Keratinocyte (primary cell): ENCODE measurements at regions not wholly inside any gene's neighbourhood (a gene's known extent, or its start where the extent isn't known, plus 50 kb on each side); places are given as distances from the start of the nearest gene placed in this dataset.

ENCODE experiments used
- DNase-seq: peaks from one replicate; pipeline ENCODE4 v3.0.0-alpha.2; 2011; ENCODE audit warnings: low read depth, missing footprints, low spot score
- FAIRE-seq: peaks from 2 replicates; lab custom pipeline; 2011; peaks lifted over from hg19 to GRCh38; lab: Jason Lieb, UNC
- H2AFZ ChIP-seq: 2 replicates; pipeline ENCODE4 v1.6.0; 2012; ENCODE audit warnings: low read length, control low read depth, inconsistent platforms; ENCODE audit not compliant: control insufficient read depth
- H3K27ac ChIP-seq: 2 replicates; pipeline ENCODE4 v1.5.1; 2011; ENCODE audit warnings: low read length; ENCODE audit not compliant: control insufficient read depth, insufficient read depth
- H3K27me3 ChIP-seq: 3 replicates; pipeline ENCODE4 v1.6.0; 2011; ENCODE audit warnings: low read length; ENCODE audit not compliant: control insufficient read depth, insufficient read depth; ENCODE audit errors: extremely low read depth
- H3K36me3 ChIP-seq, 2 experiments: 2 replicates in 1 of 2; 3 replicates in 1 of 2; pipeline ENCODE4 v1.5.1; 2011; ENCODE audit warnings: low read length in 2 of 2, mild to moderate bottlenecking in 1 of 2; ENCODE audit not compliant: control insufficient read depth in 2 of 2, insufficient read depth in 2 of 2; ENCODE audit errors: extremely low read depth in 1 of 2
- H3K4me1 ChIP-seq: 3 replicates; pipeline ENCODE4 v1.5.1; 2011; ENCODE audit warnings: low read length; ENCODE audit not compliant: control insufficient read depth, insufficient read depth; ENCODE audit errors: extremely low read depth
- H3K4me2 ChIP-seq: 3 replicates; pipeline ENCODE4 v1.6.0; 2011; ENCODE audit warnings: low read depth, low read length; ENCODE audit not compliant: control insufficient read depth, insufficient read depth; ENCODE audit errors: extremely low read depth
- H3K4me3 ChIP-seq, 3 experiments: fragments of 200-600 bp in 1 of 3; sonication (generic) in 1 of 3; 2 replicates in 2 of 3; 3 replicates in 1 of 3; pipeline ENCODE4 v1.5.1; 2011 to 2016; ENCODE audit warnings: low read length in 3 of 3, mild to moderate bottlenecking in 3 of 3, control low read depth in 2 of 3, inconsistent platforms in 1 of 3, low read depth in 1 of 3, mixed read lengths in 1 of 3, mixed run types in 1 of 3, moderate library complexity in 1 of 3; ENCODE audit not compliant: control insufficient read depth in 2 of 3, insufficient read depth in 2 of 3; ENCODE audit errors: extremely low read depth in 1 of 3
- H3K79me2 ChIP-seq: 2 replicates; pipeline ENCODE4 v1.6.0; 2012; ENCODE audit warnings: low read length; ENCODE audit not compliant: control insufficient read depth, insufficient read depth
- H3K9ac ChIP-seq: 3 replicates; pipeline ENCODE4 v1.6.0; 2011; ENCODE audit warnings: low read length; ENCODE audit not compliant: control insufficient read depth, insufficient read depth; ENCODE audit errors: extremely low read depth
- H3K9me1 ChIP-seq: 3 replicates; pipeline ENCODE4 v1.6.0; 2011; ENCODE audit warnings: low read length; ENCODE audit not compliant: control insufficient read depth, insufficient read depth; ENCODE audit errors: extremely low read depth
- H3K9me3 ChIP-seq: 2 replicates; pipeline ENCODE4 v1.5.1; 2012; ENCODE audit warnings: low read depth, low read length; ENCODE audit not compliant: control insufficient read depth
- H4K20me1 ChIP-seq: 3 replicates; pipeline ENCODE4 v1.6.0; 2011; ENCODE audit warnings: low read length; ENCODE audit not compliant: control insufficient read depth, insufficient read depth; ENCODE audit errors: extremely low read depth
- CTCF ChIP-seq, 3 experiments: IDR thresholded peaks in 1 of 3; conservative IDR thresholded peaks in 1 of 3; optimal IDR thresholded peaks in 1 of 3; 2 replicates in 2 of 3; 3 replicates in 1 of 3; pipeline versions ENCODE3 to v1.5.1; 2011; ENCODE audit warnings: low read length in 3 of 3, mild to moderate bottlenecking in 3 of 3, moderate library complexity in 2 of 3, control low read depth in 1 of 3, inconsistent platforms in 1 of 3; ENCODE audit not compliant: insufficient read depth in 2 of 3; ENCODE audit errors: extremely low read depth in 1 of 3
- EZH2 ChIP-seq: IDR thresholded peaks from one replicate; pipeline ENCODE4 v1.6.1; 2012; ENCODE audit warnings: inconsistent platforms, mild to moderate bottlenecking, low read length, moderate library complexity
- dilution Hi-C: fragments of 300-500 bp; cut with MboI; formaldehyde crosslinking; loops from one replicate; pipeline ENCODE4 v1.7.0; 2020; ENCODE audit warnings: low sequenced_read_pairs; ENCODE audit not compliant: extremely low pct_ligation_motif_present

- H3K4me2 ChIP-seq, result no peak overlapping the region
- FAIRE-seq, result no peak
- peaks cover 3% of the 10 kb centered on the region for H3K9me3 ChIP-seq
- dilution Hi-C loops, result no loop called here
- no peak overlapping the region for H3K4me3 ChIP-seq
- no peak overlapping the region for H3K9ac ChIP-seq
- H3K9me1 ChIP-seq, result no peaks in the 10 kb centered on the region
- H3K27me3 ChIP-seq, result peaks cover 2% of the 10 kb centered on the region
- no peak overlapping the region for H3K27ac ChIP-seq
- no peaks in the 10 kb centered on the region for H4K20me1 ChIP-seq
- no peak overlapping the region for H2AFZ ChIP-seq
- DNase-seq, result no peak
- TF ChIP-seq EZH2 (no peak), CTCF (optimal IDR thresholded peaks at IDR 0.05 in 1 of 3, IDR thresholded peaks at IDR 0.05 in 1 of 3, conservative IDR thresholded peaks at IDR 0.05 in 1 of 3; ENCODE audit: extremely low read depth in 1 of 3, insufficient read depth in 2 of 3, low read length in 3 of 3) (no peak)
- no peaks in the 10 kb centered on the region for H3K36me3 ChIP-seq
- no peaks in the 10 kb centered on the region for H3K79me2 ChIP-seq
- no peaks in the 10 kb centered on the region for H3K4me1 ChIP-seq
These were observed 64.6 kb downstream of the INHBB start for GRCh38 chr2:120410487-120410886.

DNA sequence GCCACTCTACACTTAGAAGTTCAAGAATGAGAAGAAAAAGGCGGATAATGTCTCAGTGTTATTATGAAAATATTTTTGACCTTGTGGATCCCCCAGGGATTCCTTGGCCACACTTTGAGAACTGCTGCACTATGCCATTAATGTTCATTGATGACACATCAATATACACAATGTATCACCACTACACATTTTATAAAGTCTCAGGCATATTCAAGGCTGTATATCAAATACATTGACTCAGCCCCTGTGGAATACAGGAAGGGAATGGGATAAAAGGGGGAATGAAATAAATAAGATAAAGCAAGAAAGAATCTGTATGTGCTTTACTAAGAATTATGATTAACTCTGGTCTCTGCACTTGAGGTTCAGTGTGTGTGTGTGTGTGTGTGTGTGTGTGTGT is 69.1 kb downstream of the INHBB start:
- no peak overlapping the region for H3K9ac ChIP-seq
- no peak for DNase-seq
- H3K79me2 ChIP-seq, result no peaks in the 10 kb centered on the region

More for the DNA sequence above, 69.1 kb downstream of the INHBB start:
- H3K27me3 ChIP-seq, result peaks cover 3% of the 10 kb centered on the region
- no peaks in the 10 kb centered on the region for H3K36me3 ChIP-seq
- dilution Hi-C loops, result no loop called here
- H3K4me1 ChIP-seq, result no peaks in the 10 kb centered on the region
- TF ChIP-seq CTCF (optimal IDR thresholded peaks at IDR 0.05 in 1 of 3, IDR thresholded peaks at IDR 0.05 in 1 of 3, conservative IDR thresholded peaks at IDR 0.05 in 1 of 3; ENCODE audit: extremely low read depth in 1 of 3, insufficient read depth in 2 of 3, low read length in 3 of 3) (no peak), EZH2 (no peak)
- no peak overlapping the region for H2AFZ ChIP-seq
- no peak overlapping the region for H3K4me2 ChIP-seq
- peaks cover under 1% of the 10 kb centered on the region for H3K9me3 ChIP-seq
- H3K27ac ChIP-seq, result no peak overlapping the region
- no peak for FAIRE-seq
- no peaks in the 10 kb centered on the region for H4K20me1 ChIP-seq
- H3K9me1 ChIP-seq, result no peaks in the 10 kb centered on the region
- H3K4me3 ChIP-seq, result no peak overlapping the region
